PFSK-1 (cell line): ENCODE measurements at regions not wholly inside any gene's neighbourhood (a gene's known extent, or its start where the extent isn't known, plus 50 kb on each side); places are given as distances from the start of the nearest gene placed in this dataset.

Source experiments
- POLR2AphosphoS5 ChIP-seq: IDR thresholded peaks from 2 replicates; pipeline ENCODE4 v1.6.1; 2012; ENCODE audit warnings: low read depth, mild to moderate bottlenecking, control low read depth, low read length, moderate library complexity
- TAF1 ChIP-seq: IDR thresholded peaks from 2 replicates; pipeline ENCODE4 v1.6.1; 2012; ENCODE audit warnings: low read length, control low read depth, borderline replicate concordance; ENCODE audit not compliant: insufficient read depth
- TF ChIP-seq, protein P1 (sequence below), 2 experiments: IDR thresholded peaks; 2 replicates each; pipeline versions ENCODE4 v1.6.1 to v1.8.0; 2011 to 2012; ENCODE audit warnings: low read depth in 2 of 2, low read length in 2 of 2, control low read depth in 1 of 2, inconsistent platforms in 1 of 2, mild to moderate bottlenecking in 1 of 2, moderate library complexity in 1 of 2; ENCODE audit not compliant: insufficient read depth in 1 of 2

DNA sequence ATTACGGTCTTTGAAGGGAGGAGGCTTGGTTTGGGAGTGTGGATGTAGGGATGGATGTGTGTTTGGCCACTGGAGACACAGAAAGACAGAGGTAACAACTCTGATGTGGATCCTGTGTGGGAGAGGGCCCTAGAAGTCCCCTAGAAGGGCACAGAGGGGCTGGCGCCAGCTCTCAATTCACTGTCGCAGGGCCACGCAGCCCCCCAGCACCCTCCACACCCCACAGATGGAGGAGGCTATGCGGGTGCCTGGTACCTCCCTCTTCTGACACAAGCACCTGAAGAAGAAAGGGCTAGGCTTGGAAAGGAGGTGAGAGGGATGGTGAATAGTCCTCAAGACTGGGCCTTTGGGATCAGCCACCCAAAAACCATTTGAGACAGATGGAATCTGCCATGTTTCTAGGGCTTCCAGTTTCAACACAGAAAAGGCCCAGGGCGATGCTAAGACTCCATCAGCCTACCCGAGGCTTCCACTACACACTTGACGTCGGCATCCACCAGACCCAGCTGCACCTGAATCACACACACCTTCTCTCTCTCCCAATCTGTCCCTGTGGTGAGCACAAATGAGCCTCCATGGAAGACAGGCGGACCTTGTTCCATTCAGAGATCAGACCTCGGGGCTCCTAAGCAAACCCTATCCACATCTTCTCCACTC, 413.5 kb upstream of the HS6ST1 start:
- TF ChIP-seq POLR2AphosphoS5 (no peak), TAF1 (no peak)
- TF ChIP-seq, protein P1, sequence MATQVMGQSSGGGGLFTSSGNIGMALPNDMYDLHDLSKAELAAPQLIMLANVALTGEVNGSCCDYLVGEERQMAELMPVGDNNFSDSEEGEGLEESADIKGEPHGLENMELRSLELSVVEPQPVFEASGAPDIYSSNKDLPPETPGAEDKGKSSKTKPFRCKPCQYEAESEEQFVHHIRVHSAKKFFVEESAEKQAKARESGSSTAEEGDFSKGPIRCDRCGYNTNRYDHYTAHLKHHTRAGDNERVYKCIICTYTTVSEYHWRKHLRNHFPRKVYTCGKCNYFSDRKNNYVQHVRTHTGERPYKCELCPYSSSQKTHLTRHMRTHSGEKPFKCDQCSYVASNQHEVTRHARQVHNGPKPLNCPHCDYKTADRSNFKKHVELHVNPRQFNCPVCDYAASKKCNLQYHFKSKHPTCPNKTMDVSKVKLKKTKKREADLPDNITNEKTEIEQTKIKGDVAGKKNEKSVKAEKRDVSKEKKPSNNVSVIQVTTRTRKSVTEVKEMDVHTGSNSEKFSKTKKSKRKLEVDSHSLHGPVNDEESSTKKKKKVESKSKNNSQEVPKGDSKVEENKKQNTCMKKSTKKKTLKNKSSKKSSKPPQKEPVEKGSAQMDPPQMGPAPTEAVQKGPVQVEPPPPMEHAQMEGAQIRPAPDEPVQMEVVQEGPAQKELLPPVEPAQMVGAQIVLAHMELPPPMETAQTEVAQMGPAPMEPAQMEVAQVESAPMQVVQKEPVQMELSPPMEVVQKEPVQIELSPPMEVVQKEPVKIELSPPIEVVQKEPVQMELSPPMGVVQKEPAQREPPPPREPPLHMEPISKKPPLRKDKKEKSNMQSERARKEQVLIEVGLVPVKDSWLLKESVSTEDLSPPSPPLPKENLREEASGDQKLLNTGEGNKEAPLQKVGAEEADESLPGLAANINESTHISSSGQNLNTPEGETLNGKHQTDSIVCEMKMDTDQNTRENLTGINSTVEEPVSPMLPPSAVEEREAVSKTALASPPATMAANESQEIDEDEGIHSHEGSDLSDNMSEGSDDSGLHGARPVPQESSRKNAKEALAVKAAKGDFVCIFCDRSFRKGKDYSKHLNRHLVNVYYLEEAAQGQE (IDR thresholded peaks at IDR 0.05; ENCODE audit: insufficient read depth in 1 of 2, low read depth in 2 of 2, low read length in 2 of 2): no peak
